HUDEP-2 (cell line): ENCODE measurements at regions not wholly inside any gene's neighbourhood (a gene's known extent, or its start where the extent isn't known, plus 50 kb on each side); places are given as distances from the start of the nearest gene placed in this dataset.
"Not testable (repeated sequence)": the region's sequence is repeated elsewhere in the genome, so short reads cannot be mapped to it uniquely, and the experiment has no call there.

ENCODE experiments used
- DNase-seq, 76 experiments: peaks; one replicate each; lab custom pipeline; 2025; ENCODE audit not compliant: unreplicated experiment in 76 of 76; lab: John Stamatoyannopoulos, UW

DNA sequence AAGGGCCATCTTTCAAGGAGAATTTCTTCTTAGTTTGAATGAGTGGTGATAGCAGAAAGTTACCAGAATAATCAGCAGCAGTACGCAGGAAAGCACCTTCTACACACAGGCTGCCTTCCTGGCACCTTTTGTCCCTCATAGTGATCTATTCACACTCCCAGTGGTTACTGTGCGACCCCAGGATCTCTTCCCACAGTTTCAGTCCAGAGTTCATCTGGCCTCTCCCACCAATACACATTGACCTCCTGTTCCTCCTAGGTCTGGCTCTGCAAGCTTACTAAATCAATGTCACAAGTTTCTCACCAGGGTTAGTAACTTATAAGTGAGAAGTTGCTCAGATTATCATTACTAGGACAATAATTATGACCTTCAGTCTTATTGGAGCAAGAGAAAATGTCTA, 99.1 kb upstream of the PIK3R1 start:
- DNase-seq = no peak

DNA sequence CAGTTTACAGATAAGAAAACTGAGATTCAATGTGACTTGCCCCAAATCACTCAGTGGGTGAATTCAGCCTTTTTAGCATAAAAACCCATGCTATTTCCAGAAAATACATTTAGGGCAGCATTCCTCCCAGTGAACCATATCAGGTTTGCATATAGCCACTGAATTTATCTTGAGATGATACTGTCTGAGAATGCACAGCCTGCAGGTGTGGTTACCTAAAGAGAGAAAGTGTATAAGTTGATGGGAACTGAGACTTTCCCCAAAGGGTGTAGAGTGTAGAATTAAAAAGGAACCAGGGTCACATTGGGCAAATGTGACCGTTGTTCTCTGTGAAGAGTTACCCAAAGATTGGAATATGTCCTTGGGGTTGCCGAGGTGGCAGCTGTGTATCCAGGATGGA, 100.0 kb upstream of the PIK3R1 start:
- DNase-seq = no peak

DNA sequence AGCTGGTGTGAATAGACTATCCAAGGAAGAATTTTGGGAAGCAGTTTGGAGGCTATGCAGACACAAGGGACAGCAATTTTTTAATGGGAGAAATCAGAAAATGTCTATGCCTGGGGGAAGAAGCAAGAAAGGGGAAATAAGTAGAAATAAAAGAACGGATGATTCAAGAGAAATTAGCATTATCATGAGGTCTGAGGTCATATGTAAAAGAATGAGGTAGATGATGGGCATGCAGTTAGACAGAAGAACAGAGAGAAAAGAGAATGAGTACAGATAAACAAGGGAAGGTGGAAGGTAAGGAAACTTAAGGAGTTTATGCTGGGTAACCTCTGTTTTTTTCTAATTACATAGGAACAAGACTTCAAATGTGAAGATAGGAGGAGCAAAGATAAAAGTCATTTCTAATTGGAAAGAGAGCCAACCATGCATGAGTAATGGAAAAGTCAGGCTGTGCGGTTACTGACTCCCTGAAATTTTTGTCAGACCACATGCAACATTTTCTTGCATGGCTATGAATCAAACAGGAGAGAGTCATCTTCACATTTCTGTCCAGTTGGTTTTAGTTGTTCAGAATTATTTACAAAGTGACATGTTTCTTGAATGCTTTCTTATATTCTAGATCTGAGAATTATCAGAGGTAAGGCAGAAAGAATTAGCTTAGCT, 101.0 kb upstream of the PIK3R1 start:
- DNase-seq = peak in 4 of 76 experiments; percentile 3 to 35 (median 10)

DNA sequence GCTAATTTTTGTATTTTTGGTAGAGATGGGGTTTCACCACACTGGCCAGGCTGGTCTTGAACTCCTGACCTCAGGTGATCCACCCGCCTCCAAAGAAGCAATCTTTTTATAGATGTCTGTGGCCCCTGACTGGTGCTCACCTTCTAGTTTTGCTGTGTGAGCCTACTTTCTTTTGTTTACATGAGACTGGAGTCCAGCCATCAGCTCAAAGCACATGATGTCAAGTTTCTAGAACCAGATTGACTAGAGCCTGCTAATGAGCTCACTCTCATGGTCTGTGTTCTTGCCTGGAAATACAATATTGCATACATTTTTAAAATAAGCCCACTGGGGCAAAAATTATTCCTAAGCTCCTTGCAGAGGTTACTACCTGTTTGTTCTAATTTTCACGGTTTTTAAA, 102.9 kb upstream of the PIK3R1 start:
- DNase-seq = no peak

DNA sequence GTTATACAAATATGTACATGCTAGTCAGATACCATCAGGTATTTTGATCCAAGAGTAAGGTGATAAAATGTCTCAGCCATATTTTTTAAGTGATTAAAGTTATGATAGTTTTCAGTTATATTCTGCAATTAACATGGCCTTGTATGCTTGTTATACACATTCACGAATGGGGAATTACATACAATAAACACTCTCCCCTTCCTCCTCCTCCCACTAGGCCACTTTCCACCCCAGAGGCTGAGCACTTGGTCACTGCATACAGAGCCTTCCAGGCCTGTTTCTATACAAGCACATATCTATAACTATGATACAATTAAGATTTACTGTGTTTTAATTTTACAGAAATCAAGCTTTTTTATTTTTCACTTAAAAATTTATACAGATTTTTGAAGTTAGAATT, 104.7 kb upstream of the PIK3R1 start:
- no peak for DNase-seq

DNA sequence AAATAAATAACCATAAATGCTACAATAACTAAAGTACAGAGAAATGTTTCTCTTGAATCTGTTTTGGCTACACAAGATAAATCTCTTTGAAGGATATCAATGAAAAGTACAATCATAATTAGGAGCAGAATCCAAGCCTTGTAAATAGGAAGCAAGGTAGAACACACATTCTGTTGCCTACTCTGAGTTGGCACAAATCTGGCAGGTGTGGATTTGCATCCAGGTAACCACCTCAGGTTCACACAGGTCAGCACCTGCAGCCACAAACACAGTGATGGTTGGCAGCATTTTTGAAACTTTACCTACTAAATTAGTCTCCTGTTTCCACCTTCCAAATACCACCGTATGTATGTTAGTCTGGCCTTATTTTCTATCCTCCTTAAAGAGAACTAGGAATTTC, 105.3 kb upstream of the PIK3R1 start:
- DNase-seq = no peak

DNA sequence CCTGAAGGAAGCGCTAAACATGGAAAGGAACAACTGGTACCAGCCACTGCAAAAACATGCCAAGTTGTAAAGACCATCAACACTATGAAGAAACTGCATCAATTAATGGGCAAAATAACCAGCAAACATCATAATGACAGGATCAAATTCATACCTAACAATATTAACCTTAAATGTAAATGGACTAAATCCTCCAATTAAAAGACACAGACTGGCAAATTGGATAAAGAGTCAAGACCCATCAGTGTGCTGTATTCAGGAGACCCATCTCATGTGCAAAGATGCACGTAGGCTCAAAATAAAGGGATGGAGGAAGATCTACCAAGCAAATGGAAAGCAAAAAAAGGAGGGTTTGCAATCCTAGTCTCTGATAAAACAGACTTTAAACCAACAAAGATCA, 111.3 kb upstream of the PIK3R1 start:
- not testable (repeated sequence) for DNase-seq

DNA sequence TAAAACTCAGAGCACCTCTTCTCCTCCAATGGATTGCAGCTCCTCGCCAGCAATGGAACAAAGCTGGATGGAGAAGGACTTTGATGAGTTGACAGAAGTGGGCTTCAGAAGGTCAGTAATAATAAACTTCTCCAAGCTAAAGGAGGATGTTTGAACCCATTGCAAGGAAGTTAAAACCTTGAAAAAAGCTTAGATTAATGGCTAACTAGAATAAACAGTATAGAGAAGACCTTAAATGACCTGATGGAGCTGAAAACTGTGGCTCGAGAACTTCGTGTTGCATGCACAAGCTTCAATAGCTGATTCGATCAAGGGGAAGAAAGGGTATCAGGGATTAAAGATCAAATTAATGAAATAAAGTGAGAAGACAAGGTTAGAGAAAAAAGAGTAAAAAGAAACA, 112.3 kb upstream of the PIK3R1 start:
- DNase-seq = not testable (repeated sequence)

DNA sequence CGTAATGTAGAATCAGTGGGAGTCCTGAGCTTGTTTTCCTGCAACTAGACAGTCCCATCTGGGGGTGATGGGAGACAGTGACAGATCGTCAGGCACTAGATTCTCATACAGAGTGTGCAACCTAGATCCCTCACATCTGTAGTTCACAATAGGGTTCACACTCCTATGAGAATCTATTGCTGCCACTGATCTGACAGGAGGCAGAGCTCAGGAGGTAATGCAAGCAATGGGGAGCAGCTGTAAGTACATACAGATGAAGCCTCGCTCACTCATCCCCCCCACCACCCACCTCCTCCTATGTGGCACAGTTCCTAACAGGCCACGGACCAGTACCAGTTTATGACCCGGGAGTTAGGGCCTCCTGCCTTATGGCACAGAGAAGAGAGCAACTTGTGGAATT, 116.2 kb upstream of the PIK3R1 start:
- DNase-seq = no peak

DNA sequence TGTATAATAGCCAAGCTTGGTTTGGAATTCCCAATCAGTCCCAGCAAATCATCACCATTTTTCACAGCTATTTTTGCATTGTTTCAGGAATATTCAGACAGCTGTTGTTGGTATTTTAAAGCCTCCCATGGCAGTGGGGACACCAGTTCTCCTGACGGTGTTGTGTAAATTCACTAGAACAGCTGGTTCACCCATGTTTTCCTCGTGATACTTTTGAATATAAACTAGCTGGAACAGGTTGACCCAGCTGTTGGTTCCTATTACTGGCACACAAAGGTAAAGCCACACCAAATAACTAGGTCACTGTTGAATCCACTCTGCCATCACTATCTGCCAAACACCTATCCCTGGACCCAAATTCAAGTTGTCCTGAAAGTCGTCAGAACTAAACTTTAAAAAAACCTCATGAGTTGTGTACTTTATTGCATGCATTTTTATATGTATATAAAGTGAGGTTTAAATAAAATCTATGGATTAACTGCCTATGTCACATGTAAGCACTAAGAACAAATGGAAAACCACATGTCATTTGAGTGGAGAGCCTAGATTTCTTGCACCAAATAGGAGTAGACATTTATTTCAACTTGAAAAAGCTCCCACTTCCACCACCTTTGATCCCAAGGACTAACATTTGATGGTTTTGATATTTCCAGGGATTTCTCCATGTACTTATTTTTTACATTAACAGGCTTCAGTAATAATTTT, 121.9 kb upstream of the PIK3R1 start:
- DNase-seq = no peak

DNA sequence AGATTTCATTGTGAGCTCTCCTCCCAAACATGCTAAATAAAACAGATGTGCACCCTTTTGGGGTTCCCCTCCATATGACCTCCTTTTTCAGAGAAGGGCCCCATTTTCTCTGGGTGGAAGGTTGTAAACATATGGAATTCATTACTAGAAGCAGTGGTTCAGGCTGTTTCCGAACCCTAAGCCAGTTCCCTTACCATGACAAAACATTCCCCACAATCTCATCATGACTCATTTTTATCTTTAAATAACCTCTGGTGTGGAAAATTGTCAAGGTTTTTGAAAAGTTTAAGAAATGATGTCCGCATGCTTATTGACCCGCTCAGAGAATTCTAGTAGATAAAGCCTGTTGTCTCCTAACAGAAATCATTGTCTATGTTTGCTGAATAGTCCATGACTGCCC, 127.3 kb upstream of the PIK3R1 start:
- DNase-seq = no peak

DNA sequence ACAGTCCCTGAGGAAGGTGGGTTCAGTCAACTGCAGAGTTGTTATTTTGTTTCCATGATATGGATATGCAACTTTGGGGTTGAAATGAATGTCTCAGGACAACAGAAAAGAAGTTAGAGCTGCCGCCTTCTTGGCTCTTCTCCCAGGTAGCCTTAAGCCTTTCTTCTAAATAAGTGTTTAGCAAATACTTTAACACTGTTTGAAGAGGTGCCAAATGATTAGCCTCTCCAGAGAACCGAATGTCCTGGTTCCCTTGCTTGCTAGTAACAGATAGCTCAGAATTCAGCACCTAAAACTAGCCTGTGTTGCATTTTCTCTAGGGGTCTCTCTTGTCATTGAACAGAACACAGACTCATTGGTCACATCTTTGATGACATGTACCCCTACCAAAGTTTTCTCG, 127.7 kb upstream of the PIK3R1 start:
- DNase-seq = no peak

DNA sequence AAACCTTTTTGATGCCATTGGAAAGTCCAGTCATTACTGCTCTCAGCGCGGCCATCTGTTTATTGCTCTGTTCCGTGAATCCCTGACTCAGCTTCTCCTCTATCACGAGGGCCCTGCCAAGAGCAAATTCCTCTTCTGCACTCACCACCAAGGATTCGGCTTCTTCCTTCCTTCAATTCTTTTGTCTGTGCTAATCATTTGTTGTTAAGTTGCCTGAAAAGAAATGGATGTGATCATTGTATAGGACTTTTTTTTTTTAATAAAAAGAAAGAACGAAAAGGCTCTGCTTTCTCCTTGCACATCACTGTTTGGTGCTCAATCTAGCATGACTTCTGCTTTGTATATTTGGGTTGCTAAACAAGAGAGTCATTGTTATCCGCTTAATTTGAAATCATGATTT, 128.7 kb upstream of the PIK3R1 start:
- no peak for DNase-seq

DNA sequence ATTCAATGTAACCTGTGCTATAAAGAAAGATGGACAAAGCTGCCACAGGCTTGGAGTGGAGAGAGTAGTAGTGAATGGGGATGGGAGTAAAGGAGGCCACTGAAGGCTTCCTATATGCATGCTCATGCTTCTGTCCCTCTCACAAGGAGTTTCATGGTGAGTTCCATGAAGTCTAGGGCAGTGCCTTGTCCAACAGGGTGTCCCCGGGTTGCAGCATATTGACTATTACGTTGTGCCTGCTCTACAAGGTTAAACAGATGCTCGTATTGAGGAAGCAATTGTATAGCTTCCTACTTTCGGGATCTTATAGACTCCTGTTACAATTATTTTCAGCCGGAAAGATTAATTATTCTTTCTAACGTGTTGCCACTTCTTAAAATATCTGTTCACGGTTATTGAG, 129.1 kb upstream of the PIK3R1 start:
- DNase-seq = no peak

DNA sequence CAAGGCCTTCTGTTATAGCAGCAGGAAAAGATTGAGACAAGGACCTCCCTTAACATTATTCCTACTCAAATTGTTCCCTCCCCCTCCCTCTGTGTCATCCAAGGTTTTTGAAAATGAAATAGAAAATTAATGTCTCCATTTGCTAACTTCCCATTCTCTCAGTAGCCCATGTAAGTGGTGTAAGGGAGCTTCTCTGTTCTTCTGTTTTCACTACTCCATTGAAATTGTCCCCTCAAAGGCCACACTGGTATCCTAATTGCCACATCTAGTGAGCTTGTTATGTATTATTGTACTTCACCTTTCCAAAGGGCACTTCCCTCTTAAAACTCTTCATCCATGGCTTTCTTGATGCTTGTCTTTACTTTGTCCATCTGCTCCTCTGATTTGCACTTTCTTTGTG, 131.2 kb upstream of the PIK3R1 start:
- DNase-seq = no peak

DNA sequence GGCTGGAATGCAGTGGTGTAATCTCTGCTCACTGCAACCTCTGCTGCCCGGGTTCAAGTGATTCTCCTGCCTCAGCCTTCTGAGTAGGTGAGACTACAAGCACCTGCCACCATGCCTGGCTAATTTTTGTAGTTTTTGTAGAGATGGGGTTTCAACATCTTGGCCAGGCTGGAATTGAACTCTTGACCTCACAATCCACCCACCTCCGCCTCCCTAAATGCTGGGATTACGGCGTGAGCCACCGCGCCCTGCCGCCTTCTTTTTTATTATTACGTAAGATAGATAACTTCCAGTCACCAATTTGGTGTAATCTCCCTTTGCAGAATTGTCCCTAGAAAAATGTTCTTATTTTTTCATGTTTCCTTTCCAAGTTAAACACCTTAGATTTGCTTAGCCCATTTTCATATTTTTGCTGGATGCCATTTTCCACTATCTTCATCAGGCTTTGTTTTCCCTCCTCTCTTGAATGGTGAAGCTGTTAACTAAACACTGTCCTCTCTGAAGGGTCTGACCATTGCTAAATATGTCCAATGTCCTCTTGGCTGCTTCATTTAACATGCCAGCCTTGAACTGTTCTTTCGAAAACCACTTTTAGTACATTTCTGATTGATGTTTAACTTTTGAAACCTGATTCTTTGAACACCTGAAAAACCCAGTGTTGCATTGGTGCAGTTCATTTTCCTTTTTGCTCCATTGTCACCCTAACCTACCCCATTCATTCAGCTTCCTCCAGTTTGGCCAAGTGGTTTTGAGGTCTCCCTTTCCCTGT, 135.1 kb upstream of the PIK3R1 start:
- no peak for DNase-seq

DNA sequence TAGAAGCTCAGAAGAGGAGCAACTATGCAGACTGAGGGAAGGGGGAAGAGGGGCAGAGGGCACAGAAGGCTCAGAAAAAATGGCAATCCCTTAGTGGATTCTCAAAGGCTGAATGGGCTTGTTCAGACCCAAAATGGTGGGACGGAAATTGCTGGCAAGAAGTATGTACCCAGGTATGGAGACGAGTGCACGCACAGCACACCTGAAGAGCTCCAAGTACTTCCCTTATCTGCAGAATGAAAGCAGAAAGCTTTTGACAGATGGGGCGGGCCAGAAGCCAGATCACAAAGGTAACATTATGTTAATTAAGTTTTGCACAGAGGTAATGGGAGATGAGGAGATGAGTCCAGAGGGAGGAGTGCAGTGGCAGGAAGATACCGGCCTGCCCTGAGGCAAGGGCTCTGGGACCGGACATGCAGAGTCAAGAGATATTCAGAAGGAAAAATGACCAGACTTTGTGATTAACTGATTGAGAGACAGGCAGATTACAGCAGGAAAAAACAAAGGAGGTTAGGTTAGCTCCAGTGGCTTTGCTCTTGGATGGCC, 138.1 kb upstream of the PIK3R1 start:
- DNase-seq = no peak

DNA sequence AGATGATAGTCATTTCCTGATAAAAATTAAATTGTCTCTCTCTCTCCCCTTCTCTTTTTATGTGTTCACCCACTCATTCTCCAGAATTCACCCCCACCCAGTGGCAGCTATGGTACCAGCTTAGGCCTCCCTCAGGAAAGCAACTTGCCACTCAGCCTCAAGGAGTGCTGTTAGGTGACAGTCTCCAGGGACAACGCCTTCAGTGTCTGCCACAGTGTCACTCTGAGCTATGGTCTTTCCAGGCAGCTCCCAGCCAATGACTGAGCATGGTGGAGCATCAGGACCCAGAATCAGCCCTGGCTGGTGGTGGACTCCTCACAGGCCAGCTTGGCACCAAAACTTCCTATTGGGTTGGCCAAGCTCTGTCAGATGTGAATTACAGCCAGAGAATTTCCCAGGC, 140.9 kb upstream of the PIK3R1 start:
- DNase-seq = no peak

DNA sequence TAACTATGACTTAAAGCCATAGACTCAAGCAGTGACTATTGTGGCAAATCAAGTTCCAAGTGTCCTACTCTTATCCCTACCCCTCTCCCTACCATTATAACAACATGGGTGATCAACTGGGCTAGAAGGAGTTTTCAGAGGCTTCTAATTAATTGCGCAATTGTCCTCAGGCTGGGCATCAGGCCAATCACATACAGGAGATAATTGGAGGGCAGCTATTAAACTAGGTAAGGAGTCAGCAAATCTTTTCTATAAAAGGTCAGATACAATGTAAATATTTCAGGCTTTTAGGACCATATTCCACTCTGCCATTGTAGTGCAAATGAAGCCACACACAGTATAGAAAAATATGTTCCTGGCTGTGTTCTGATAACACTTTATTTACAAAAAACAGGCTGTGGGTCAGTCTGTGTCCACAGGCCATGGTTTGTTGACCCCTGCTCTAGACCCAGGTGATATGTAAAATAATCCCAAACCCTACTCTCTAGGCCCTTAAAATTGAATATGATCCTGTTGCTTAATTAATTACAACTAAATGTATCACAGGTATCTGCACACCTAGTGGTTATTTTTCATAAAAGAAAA, 141.4 kb upstream of the PIK3R1 start:
- no peak for DNase-seq

DNA sequence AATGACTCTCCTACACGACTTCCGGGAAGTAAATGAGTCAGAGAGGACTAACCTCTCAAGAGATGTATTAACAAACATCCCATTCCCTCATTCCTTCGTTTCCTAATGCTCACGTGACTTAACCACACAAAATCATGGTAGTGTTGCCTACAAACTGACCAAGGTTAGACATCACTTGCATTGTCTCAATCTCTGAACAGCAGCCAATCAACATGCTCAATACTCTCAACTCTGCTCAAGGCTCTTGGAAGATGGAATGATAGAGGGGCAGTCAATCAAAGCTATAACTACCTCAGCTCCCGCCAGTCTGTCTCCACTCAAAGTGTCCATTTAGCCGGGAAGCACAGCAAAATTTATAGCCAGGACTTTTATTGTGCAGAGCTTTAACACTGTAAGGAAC, 143.8 kb upstream of the PIK3R1 start:
- no peak for DNase-seq

DNA sequence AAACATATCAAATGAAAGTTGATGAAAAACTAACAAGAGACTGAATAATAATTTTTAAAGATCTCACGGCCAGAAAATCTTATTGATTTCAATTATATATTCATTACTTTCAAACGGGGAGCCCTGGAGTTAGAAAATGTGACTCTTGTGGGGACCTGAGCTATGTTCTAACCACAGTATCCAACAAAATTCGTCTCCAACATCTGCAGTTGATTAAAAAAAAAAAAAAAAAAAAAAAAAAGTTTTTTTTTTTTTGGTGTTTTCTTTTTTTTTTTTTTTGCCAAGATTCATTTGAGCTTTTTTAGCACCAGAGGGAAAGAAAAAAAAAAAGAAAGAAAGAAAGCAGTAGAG, 144.3 kb upstream of the PIK3R1 start:
- no peak for DNase-seq
